Effector memory CD4-positive, alpha-beta T cell (primary cell): ENCODE measurements at regions not wholly inside any gene's neighbourhood (a gene's known extent, or its start where the extent isn't known, plus 50 kb on each side); places are given as distances from the start of the nearest gene placed in this dataset.
"Not testable (repeated sequence)": the region's sequence is repeated elsewhere in the genome, so short reads cannot be mapped to it uniquely, and the experiment has no call there.

Experiments used
- DNase-seq, 3 donors: peaks; one replicate each; pipeline ENCODE4 v3.0.0-alpha.2; 2020
- H3K27ac ChIP-seq: 2 replicates; pipeline ENCODE4 v1.7.0; 2013; ENCODE audit warnings: mild to moderate bottlenecking, low read length, moderate library complexity; ENCODE audit not compliant: insufficient read depth, poor library complexity, severe bottlenecking
- H3K27me3 ChIP-seq: replicated peaks from 2 replicates; pipeline ENCODE4 v1.7.0; 2013; ENCODE audit warnings: mild to moderate bottlenecking, low read length; ENCODE audit not compliant: insufficient read depth, control insufficient read depth, poor library complexity, severe bottlenecking
- H3K36me3 ChIP-seq: 2 replicates; pipeline ENCODE4 v1.7.0; 2013; ENCODE audit warnings: mild to moderate bottlenecking, low read length, moderate library complexity; ENCODE audit not compliant: control insufficient read depth, insufficient read depth
- H3K4me1 ChIP-seq: 2 replicates; pipeline ENCODE4 v1.7.0; 2013; ENCODE audit warnings: low read length, mild to moderate bottlenecking; ENCODE audit not compliant: control insufficient read depth, insufficient read depth, poor library complexity, severe bottlenecking
- H3K4me3 ChIP-seq: 2 replicates; pipeline ENCODE4 v1.7.0; 2013; ENCODE audit warnings: low read length, low read depth, mild to moderate bottlenecking; ENCODE audit not compliant: insufficient read depth, poor library complexity, severe bottlenecking
- H3K9me3 ChIP-seq: 2 replicates; pipeline ENCODE4 v1.7.0; 2013; ENCODE audit warnings: mild to moderate bottlenecking, low read length, moderate library complexity; ENCODE audit not compliant: control insufficient read depth

DNA sequence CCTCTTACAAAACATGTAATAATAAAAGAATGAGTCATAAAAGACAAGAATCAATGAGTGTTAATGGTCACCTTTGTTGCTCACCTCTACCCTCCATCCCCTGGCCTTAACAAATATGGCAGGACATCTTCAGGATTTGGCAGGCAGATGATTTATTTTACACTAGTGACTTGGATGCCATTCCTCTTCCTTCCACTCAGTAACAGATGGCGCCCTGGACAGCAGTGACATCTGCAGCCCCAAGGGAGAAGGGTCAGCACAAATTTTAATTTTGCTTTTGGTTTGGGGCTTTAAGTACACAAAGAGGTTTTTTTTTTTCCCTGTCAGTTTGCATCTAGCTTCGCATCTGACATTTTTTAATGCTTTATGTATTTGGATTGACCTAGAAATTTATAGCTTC lies 188.9 kb downstream of the ZNF92 start:
- not testable (repeated sequence) for H3K27me3 ChIP-seq, H3K9me3 ChIP-seq, H3K4me3 ChIP-seq, H3K27ac ChIP-seq, H3K36me3 ChIP-seq, DNase-seq, H3K4me1 ChIP-seq

DNA sequence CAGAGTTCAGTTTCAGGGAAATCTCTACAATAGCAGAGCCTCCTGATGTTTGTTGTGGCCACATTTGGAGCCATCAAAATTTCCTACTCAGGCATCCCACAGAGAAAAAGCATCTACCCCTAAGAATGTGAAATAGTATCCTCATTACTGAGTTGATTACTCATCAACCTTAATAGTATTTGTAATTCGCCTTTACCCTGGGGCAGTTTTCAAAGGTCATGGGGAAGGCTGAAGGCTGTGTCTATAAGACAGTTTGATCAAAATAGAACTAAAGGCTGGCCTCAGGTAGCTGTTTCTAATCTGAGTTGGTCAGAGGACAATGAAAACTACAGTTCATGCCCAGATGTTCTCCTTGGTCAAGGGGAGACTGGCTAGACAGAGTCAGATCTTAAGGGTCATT lies 189.7 kb downstream of the ZNF92 start:
- not testable (repeated sequence) for DNase-seq, H3K4me3 ChIP-seq

GRCh38 chr7:65568226-65568625 lies 194.6 kb downstream of the ZNF92 start:
- not testable (repeated sequence) for H3K4me3 ChIP-seq, H3K27me3 ChIP-seq, H3K27ac ChIP-seq, H3K4me1 ChIP-seq, H3K36me3 ChIP-seq, H3K9me3 ChIP-seq, DNase-seq

More for the DNA sequence above, 189.7 kb downstream of the ZNF92 start:
- not testable (repeated sequence) for H3K36me3 ChIP-seq, H3K4me1 ChIP-seq, H3K9me3 ChIP-seq, H3K27ac ChIP-seq, H3K27me3 ChIP-seq

DNA sequence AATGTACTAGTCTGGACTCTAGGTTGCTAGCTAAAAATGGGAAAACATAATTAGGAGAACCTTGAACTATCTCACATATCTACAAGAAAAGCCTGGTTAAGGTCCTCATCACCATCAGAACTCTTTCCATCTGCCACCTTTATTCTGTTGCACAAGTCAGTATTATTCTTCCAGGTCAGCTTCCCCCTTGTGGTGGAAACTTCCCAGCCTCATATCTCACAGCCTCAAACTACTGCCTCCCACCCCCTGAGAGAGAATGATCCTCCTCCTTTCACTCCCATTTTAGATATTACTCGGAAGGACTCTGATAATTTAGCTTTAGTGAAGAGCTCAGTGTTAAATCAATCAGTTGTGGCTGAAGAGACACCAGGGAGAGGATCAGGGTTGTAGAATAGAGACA lies 197.3 kb downstream of the ZNF92 start:
- H3K36me3 ChIP-seq, H3K27me3 ChIP-seq, H3K27ac ChIP-seq, DNase-seq, H3K9me3 ChIP-seq, H3K4me1 ChIP-seq, H3K4me3 ChIP-seq: not testable (repeated sequence)

GRCh38 chr7:65572581-65572980 lies 198.9 kb downstream of the ZNF92 start:
- not testable (repeated sequence) for H3K9me3 ChIP-seq, H3K36me3 ChIP-seq, H3K4me3 ChIP-seq, H3K27me3 ChIP-seq, H3K4me1 ChIP-seq, DNase-seq, H3K27ac ChIP-seq

GRCh38 chr7:65576370-65576769 lies 202.7 kb downstream of the ZNF92 start:
- not testable (repeated sequence) for DNase-seq, H3K27me3 ChIP-seq, H3K36me3 ChIP-seq, H3K4me3 ChIP-seq, H3K4me1 ChIP-seq, H3K27ac ChIP-seq, H3K9me3 ChIP-seq

- DNase-seq, H3K27ac ChIP-seq: not testable (repeated sequence)
Measured at GRCh38 chr7:65582518-65583119, 209.0 kb downstream of the ZNF92 start.

GRCh38 chr7:65602495-65602894 lies 228.8 kb downstream of the ZNF92 start:
- H3K27ac ChIP-seq, H3K4me1 ChIP-seq, DNase-seq, H3K27me3 ChIP-seq, H3K4me3 ChIP-seq, H3K36me3 ChIP-seq, H3K9me3 ChIP-seq: not testable (repeated sequence)

More at GRCh38 chr7:65582518-65583119, 209.0 kb downstream of the ZNF92 start:
- not testable (repeated sequence) for H3K4me1 ChIP-seq, H3K27me3 ChIP-seq, H3K36me3 ChIP-seq, H3K9me3 ChIP-seq, H3K4me3 ChIP-seq

DNA sequence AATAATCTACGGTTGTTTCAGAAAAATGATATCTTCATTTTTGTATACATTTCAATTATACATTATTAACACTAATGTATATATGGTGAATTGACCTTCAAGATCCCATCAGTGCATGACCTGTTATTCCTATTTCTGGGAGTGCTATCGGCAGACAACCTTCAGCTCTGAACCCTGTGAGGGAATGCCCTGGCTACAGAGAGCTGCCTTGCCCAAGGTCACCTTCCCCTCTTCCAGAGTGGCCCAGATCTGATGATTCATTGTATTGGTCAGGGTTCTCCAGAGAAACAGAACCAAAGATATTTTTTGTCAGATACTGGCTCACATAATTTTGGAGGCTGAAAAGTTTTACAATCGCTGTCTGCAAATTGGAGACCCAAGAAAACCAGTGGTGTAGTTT lies 235.5 kb downstream of the ZNF92 start:
- no peak for DNase-seq
- no peaks in the 10 kb centered on the region for H3K36me3 ChIP-seq
- H3K27ac ChIP-seq: no peak overlapping the region
- no peak overlapping the region for H3K4me3 ChIP-seq
- H3K9me3 ChIP-seq: no peaks in the 10 kb centered on the region
- no peaks in the 10 kb centered on the region for H3K27me3 ChIP-seq
- no peaks in the 10 kb centered on the region for H3K4me1 ChIP-seq

- H3K27me3 ChIP-seq, H3K4me3 ChIP-seq, H3K4me1 ChIP-seq, H3K27ac ChIP-seq, DNase-seq, H3K9me3 ChIP-seq, H3K36me3 ChIP-seq: not testable (repeated sequence)
Measured at GRCh38 chr7:65613644-65614289, 240.1 kb downstream of the ZNF92 start.
